ENCODE measurements at regions not wholly inside any gene's neighbourhood (a gene's known extent, or its start where the extent isn't known, plus 50 kb on each side); places are given as distances from the start of the nearest gene placed in this dataset.
"Not testable (repeated sequence)": the region's sequence is repeated elsewhere in the genome, so short reads cannot be mapped to it uniquely, and the experiment has no call there.

DNA sequence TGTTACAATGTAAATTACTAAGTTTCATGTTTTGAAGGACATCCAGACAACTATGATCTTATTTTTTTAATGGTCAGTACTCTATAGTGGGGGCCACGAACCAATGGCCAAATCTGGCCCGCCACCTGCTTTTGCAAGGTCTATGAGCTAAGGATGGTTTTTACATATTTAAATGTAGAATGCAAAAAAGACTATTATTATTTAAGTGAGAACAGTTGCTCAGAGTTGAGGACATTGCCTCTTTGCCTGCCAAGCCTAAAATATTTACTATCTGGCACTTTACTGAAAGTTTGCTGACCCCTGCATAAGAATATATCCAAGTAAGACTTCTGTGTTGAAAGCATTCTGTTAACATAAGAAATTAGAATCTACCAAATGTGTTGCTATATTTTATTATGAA is 163.7 kb upstream of the MDFIC2 start:
- Mint-ChIP-seq H3K4me3 (no peak overlapping the region), H3K27ac (no peak overlapping the region), H3K27me3 (peaks cover 3% of the 10 kb centered on the region), H3K4me1 (ENCODE audit: low read depth) (no peaks in the 10 kb centered on the region), H3K9me3 (no peaks in the 10 kb centered on the region), H3K36me3 (ENCODE audit: low read depth) (no peaks in the 10 kb centered on the region)

DNA sequence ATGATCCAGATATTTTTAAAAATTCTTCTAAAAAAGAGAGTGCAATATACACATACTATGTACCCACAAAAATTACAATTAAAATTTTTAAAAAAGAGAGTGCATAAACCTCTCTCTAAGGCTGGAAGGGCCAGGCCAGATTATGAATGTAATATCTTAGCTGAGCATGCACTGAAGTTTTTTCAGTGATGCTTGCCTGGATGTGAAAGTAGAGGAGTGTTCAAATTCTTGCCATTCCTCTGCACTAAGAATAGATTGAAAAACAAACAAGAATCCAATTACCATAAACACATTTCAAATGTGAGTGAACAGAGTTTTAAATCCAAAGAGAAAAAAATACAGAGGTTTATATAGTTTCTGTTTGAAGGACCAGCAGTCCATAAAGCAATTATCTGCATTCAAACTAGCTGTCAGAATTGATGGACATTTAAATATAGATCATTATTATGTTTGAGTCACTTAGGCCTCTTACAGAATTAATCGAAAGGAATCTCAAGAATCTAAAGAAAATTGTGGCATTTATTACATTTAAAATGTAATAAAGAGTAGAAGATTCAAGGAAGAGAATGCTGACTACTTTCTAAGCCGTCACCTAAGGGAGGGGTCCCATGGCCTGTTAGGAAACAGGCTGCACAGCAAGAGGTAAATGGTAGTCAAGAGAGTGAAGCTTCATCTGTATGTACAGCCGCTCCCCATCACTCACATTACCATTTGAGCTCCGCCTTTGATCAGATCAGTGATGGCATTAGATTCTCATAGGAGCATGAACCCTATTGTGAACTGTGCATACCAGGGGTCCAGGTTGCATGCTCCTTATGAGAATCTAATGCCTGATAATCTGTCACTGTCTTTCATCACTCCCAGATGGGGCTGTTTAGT is 159.3 kb upstream of the MDFIC2 start:
- Mint-ChIP-seq H3K4me3 (no peak overlapping the region), H3K9me3 (no peaks in the 10 kb centered on the region), H3K36me3 (ENCODE audit: low read depth) (no peaks in the 10 kb centered on the region), H3K4me1 (ENCODE audit: low read depth) (no peaks in the 10 kb centered on the region), H3K27me3 (peaks cover 6% of the 10 kb centered on the region), H3K27ac (no peak overlapping the region)

DNA sequence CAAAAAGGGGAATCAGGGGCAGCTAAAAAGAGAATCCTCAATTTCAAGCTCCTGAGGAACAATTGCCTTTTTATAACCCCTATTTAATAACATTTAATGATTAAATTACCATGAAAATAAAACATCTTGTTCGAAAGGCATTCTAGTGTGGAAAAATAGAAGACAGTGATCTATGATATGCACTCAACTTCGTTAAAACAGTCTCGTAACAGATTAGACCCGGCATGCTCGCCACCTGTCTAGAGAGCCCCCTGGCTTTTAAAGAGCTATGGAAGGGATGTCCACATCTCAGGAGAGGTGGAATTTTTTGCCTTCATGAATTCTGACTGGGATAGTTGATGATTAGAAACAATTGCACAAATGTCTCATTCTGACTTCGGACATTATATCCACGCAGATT is 153.7 kb upstream of the MDFIC2 start:
- no peak overlapping the region for H3K4me3 Mint-ChIP-seq
- peaks cover 16% of the 10 kb centered on the region for H3K27me3 Mint-ChIP-seq

DNA sequence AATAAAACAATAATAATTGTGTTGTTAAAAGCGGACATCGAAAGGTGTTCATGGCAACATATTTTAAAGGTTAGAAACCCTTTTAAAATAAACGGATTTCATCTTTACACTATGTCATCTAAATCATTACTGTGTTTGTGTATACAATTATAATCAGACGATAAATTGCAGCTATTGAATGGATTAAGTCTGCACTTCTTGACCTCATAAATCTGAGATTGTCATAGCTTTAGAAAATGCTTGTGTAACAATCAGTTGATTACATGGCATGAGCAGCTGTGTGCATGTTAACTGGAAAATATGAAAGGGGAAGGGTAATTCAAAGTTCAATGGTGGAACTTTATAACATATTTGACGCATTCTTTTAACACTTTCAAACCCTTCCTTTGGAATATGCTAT is 152.4 kb upstream of the MDFIC2 start:
- peaks cover 21% of the 10 kb centered on the region for H3K27me3 Mint-ChIP-seq
- H3K4me3 Mint-ChIP-seq = no peak overlapping the region
- H3K36me3 Mint-ChIP-seq (ENCODE audit: low read depth) = no peaks in the 10 kb centered on the region
- H3K4me1 Mint-ChIP-seq (ENCODE audit: low read depth) = no peaks in the 10 kb centered on the region
- H3K9me3 Mint-ChIP-seq = peaks cover 9% of the 10 kb centered on the region
- no peak overlapping the region for H3K27ac Mint-ChIP-seq

More for the DNA sequence above, 153.7 kb upstream of the MDFIC2 start:
- H3K4me1 Mint-ChIP-seq (ENCODE audit: low read depth) = no peaks in the 10 kb centered on the region
- no peaks in the 10 kb centered on the region for H3K36me3 Mint-ChIP-seq (ENCODE audit: low read depth)
- peaks cover 9% of the 10 kb centered on the region for H3K9me3 Mint-ChIP-seq
- H3K27ac Mint-ChIP-seq = no peak overlapping the region

DNA sequence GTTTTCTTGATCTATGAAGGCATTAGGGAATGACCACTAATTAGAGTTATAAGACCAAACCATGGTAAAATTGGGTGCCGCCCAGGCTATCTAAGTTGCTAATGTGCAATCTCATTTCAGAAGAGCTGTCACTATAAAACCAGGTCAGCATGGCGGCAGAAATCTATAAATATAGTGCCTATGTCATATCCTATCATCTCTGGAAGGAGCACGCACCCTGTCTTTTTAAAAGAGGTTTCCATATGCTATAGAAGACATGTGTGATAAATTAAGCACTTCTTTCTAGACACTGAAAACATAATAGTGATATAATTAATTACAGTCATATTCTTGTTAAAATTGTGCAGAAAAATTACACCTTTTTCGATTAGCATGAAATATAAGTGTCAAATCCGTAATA is 152.0 kb upstream of the MDFIC2 start:
- peaks cover 9% of the 10 kb centered on the region for H3K9me3 Mint-ChIP-seq
- no peaks in the 10 kb centered on the region for H3K4me1 Mint-ChIP-seq (ENCODE audit: low read depth)
- H3K4me3 Mint-ChIP-seq = no peak overlapping the region

DNA sequence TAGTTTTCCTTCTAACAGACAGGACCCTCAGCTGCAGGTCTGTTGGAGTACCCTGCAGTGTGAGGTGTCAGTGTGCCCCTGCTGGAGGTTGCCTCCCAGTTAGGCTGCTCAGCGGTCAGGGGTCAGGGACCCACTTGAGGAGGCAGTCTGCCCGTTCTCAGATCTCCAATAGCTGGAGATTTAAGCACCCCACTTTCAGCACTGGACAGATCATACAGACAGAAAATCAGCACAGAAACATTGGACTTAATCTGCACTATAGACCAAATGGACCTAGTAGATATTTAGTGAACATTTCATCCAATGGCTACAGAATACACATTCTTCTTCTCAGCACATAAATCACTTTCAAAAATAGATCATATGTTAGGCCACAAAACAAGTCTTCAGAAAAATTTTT is 137.8 kb upstream of the MDFIC2 start:
- not testable (repeated sequence) for H3K9me3 Mint-ChIP-seq

More for the DNA sequence above, 152.0 kb upstream of the MDFIC2 start:
- Mint-ChIP-seq H3K27ac (no peak overlapping the region), H3K36me3 (ENCODE audit: low read depth) (no peaks in the 10 kb centered on the region), H3K27me3 (peaks cover 21% of the 10 kb centered on the region)

DNA sequence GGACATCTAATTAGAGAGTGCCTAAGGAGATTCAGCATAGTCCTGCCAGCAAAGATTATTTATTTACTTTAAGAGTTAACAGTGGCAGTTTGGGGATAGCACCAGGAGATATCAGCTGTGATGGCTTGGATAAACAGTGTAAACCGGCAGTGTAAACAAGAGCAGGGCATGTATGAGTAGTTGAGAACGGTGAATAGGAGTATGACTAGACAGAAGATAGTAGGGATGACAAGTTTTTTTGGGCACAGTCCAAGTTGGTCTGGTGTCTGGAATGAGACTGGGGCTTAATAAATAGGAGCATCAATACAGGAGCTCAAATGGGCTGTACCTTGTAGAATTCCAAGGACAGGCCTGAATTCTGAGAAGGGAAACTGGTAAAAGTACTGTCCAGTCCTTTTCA is 123.0 kb upstream of the MDFIC2 start:
- not testable (repeated sequence) for H3K36me3 Mint-ChIP-seq (ENCODE audit: low read depth)

More for the DNA sequence above, 137.8 kb upstream of the MDFIC2 start:
- H3K27ac Mint-ChIP-seq; H3K36me3 Mint-ChIP-seq (ENCODE audit: low read depth); H3K4me1 Mint-ChIP-seq (ENCODE audit: low read depth); H3K4me3 Mint-ChIP-seq; H3K27me3 Mint-ChIP-seq: not testable (repeated sequence)

DNA sequence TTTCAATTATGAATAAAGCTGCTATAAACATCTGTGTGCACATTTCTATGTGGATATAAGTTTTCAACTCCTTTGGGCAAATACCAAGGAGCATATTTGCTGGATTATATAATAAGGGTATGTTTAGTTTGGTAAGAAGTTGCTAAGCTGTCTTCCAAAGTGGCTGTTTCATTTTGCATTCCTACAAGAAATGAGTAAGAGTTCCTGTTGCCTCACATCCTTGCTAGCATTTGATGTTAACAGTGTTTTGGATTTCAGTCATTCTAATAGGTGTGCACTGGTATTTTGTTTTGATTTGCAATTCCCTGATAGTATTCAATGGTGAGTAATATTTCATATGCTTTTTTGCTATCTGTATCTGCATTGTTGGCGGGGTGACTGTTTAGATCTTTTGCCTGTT is 120.7 kb upstream of the MDFIC2 start:
- peaks cover 9% of the 10 kb centered on the region for H3K27me3 Mint-ChIP-seq
- no peaks in the 10 kb centered on the region for H3K4me1 Mint-ChIP-seq (ENCODE audit: low read depth)
- H3K36me3 Mint-ChIP-seq (ENCODE audit: low read depth) = no peaks in the 10 kb centered on the region
- no peaks in the 10 kb centered on the region for H3K9me3 Mint-ChIP-seq
- H3K4me3 Mint-ChIP-seq = no peak overlapping the region
- H3K27ac Mint-ChIP-seq = no peak overlapping the region

More for the DNA sequence above, 123.0 kb upstream of the MDFIC2 start:
- not testable (repeated sequence) for H3K4me1 Mint-ChIP-seq (ENCODE audit: low read depth); H3K27me3 Mint-ChIP-seq; H3K4me3 Mint-ChIP-seq; H3K9me3 Mint-ChIP-seq; H3K27ac Mint-ChIP-seq

DNA sequence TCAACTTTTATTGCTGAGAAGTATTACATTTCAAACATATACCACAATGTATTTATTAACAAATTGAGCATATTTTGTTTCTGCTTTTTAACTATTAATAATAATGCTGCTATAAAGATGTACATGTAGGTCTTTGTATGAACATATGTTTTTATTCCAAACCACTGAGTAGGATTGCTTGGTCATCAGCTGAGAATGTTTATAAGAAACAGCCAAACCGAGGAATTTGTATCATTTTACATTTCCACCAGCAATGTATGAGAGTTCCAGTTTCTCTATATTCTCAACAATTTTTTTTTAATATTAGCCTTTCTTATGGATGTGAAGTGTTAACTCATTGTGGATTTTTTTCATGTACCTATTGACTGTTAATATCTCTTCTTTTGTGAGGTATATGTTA is 119.5 kb upstream of the MDFIC2 start:
- no peaks in the 10 kb centered on the region for H3K36me3 Mint-ChIP-seq (ENCODE audit: low read depth)
- H3K4me1 Mint-ChIP-seq (ENCODE audit: low read depth) = no peaks in the 10 kb centered on the region
- H3K27ac Mint-ChIP-seq = no peak overlapping the region
- peaks cover 9% of the 10 kb centered on the region for H3K27me3 Mint-ChIP-seq
- no peak overlapping the region for H3K4me3 Mint-ChIP-seq
- H3K9me3 Mint-ChIP-seq = no peaks in the 10 kb centered on the region

DNA sequence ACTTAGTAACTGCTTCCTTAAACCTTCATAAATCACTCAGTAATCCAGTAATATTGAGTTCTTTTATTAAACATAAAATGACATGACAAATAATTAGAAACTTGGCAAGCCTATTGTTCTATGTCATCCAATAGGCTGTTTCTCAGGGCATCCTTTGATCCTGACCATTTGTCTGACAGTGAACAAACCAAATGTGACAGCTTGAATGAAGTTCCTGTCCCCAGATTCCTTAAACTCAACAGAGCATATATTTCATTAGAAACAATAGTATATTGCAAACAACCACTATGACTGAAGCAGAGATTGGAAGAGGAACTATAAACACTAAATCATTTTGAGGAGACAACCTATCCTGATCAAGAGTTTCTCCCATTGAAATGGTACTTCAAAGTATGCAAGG is 113.6 kb upstream of the MDFIC2 start:
- H3K27ac Mint-ChIP-seq = no peak overlapping the region
- no peaks in the 10 kb centered on the region for H3K36me3 Mint-ChIP-seq (ENCODE audit: low read depth)
- peaks cover 15% of the 10 kb centered on the region for H3K27me3 Mint-ChIP-seq
- H3K4me3 Mint-ChIP-seq = no peak overlapping the region
- no peaks in the 10 kb centered on the region for H3K4me1 Mint-ChIP-seq (ENCODE audit: low read depth)
- no peaks in the 10 kb centered on the region for H3K9me3 Mint-ChIP-seq

DNA sequence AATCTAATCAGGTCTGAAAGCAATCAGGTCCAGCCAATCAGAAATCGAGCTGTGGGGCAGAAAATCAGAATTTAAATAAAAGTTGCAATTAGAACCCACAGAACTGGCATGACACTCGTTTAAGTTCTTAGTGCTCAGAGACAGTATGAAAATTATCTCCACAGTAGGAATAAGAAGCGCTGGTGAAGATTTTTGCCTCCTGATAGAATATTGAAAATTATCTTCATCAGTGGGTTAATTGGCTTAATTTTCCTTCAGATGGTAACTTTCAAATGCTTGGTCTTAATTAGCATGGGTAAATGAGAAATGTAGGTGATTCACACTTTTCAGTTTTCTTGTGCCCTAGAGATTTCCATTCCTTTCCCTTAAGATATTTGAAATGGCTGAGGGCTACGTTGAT is 109.1 kb upstream of the MDFIC2 start:
- Mint-ChIP-seq H3K36me3 (ENCODE audit: low read depth) (no peaks in the 10 kb centered on the region), H3K9me3 (no peaks in the 10 kb centered on the region), H3K27ac (no peak overlapping the region), H3K4me3 (no peak overlapping the region), H3K27me3 (peaks cover 25% of the 10 kb centered on the region), H3K4me1 (ENCODE audit: low read depth) (no peaks in the 10 kb centered on the region)

DNA sequence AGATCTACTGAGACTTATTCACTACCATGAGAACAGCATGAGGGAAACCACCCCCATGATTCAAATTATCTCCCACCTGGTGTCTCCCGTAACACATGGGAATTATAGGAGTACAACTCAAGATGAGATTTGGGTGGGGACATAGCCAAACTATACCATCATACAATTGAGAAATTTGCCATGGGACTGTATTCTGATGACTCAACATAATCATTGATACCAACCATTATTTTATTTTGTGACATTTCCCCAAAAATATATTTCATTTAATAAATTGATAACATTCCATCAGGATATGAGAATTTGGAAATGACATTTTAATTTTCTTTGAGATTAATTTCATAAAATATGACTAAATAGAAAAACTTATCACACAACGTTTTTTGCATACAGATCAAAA is 96.6 kb upstream of the MDFIC2 start:
- Mint-ChIP-seq H3K27ac (no peak overlapping the region), H3K27me3 (peaks cover 9% of the 10 kb centered on the region), H3K36me3 (ENCODE audit: low read depth) (no peaks in the 10 kb centered on the region), H3K4me3 (no peak overlapping the region), H3K4me1 (ENCODE audit: low read depth) (no peaks in the 10 kb centered on the region), H3K9me3 (peaks cover 5% of the 10 kb centered on the region)

DNA sequence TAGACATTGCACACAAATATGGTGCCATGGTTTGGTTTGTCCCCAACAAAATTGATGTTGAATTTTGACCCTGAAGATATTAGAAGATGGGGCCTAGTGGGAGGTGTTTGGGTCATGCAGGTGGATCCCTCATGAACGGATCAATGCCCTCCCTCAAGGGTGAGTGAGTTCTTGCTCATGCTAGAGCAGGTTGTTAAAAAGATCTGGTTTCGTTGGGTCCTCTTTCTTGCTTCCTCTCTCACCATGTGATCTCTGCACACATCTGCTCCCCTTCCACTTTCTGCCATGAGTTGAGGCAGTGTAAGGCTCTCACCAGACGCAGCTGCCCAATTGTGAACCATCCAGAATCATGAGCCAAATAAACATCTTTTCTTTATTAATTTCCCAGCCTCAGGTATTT is 87.8 kb upstream of the MDFIC2 start:
- Mint-ChIP-seq H3K9me3 (no peaks in the 10 kb centered on the region), H3K4me3 (no peak overlapping the region), H3K4me1 (ENCODE audit: low read depth) (no peaks in the 10 kb centered on the region), H3K27me3 (peaks cover 14% of the 10 kb centered on the region), H3K27ac (no peak overlapping the region), H3K36me3 (ENCODE audit: low read depth) (no peaks in the 10 kb centered on the region)

DNA sequence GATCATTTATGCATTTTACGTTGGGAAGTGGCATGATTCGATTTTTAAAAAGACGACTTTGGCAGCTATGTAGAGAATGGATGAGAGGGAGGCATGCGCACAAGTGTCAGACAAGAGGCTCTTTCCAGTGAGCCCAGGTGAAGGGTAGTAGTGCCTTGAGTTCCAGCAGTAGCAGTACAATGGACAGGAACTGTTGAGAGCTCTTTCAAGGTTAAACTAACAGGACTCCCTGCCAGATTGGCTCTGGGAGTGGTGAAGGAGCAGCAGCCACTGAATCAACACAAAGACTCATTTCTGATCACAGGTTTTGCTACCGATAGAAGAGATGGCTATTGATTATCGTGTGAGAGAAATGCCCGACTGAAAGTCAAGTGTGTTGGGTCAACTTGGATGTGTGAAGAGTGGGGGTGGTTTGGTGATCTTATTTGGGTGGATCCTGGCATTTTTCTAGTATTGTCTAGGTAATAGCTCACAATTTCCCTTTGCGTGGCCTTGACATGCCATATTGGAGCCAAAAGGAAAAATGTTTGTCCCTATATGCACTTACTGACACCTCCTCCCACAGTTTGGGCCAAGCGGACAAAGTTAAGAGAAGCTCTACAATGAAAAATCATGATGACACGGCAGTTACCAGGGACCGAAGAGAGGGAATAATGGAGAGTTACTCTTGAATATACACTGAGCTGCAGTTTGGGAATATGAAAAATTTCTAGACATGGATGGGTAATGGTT is 81.6 kb upstream of the MDFIC2 start:
- Mint-ChIP-seq H3K27me3 (peaks cover 14% of the 10 kb centered on the region), H3K9me3 (no peaks in the 10 kb centered on the region), H3K27ac (no peak overlapping the region), H3K4me3 (no peak overlapping the region), H3K4me1 (ENCODE audit: low read depth) (no peaks in the 10 kb centered on the region), H3K36me3 (ENCODE audit: low read depth) (no peaks in the 10 kb centered on the region)

DNA sequence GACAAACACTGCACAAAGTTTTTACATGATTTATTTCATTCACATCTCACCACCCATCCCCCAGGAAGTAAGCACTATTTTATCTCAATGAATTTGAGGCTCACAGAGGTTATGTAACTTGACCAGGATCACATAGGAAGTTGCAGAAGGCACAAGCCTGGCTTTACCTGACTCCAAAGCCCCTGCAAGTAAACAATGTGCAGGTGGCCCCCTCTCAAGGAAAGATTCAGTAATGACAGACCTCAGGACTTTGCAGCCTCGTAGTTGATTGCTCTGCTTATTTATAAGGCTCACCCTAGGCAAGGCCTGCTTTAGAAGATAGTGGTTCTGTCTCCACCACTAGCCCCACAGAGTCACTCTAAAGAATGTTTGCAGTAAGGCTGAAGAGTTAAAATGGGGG is 79.8 kb upstream of the MDFIC2 start:
- Mint-ChIP-seq H3K27ac (no peak overlapping the region), H3K9me3 (no peaks in the 10 kb centered on the region), H3K36me3 (ENCODE audit: low read depth) (no peaks in the 10 kb centered on the region), H3K27me3 (peaks cover 21% of the 10 kb centered on the region), H3K4me1 (ENCODE audit: low read depth) (no peaks in the 10 kb centered on the region), H3K4me3 (no peak overlapping the region)

Measured in stimulated activated naive CD8-positive, alpha-beta T cell treated with anti-CD3 and anti-CD28 coated beads, Interleukin-15, Interleukin-2, amounts not matched to agents 100 ng/mL and 50 ng/mL, for 24 hours (primary cell).